NCI-H1694 (cell line): ENCODE measurements at regions not wholly inside any gene's neighbourhood (a gene's known extent, or its start where the extent isn't known, plus 50 kb on each side); places are given as distances from the start of the nearest gene placed in this dataset.
"Not testable (repeated sequence)": the region's sequence is repeated elsewhere in the genome, so short reads cannot be mapped to it uniquely, and the experiment has no call there.

ENCODE experiments used
- DNase-seq: peaks from one replicate; lab custom pipeline; 2025; lab: John Stamatoyannopoulos, UW

DNA sequence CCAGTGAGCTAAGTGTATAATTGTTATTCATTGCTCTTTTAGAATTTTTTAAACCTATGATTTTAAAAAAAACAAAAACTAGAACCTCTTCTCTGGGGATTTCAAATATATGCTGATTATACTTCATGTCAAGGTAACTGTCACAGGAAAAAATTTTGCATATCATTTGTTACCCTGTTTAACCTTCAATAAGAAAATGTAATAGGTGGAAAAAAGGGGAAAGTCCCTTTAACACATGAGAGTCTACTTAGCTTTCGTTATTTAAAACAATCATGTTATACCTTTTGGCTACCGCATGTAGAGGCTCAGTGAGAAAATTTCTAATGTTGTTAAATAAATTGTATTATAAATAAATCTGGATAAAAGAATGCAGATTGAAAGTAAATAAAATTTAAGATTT, 190.1 kb upstream of the AKR1E2 start:
- no peak for DNase-seq

GRCh38 chr10:4635388-4635787, 190.6 kb upstream of the AKR1E2 start:
- no peak for DNase-seq

DNA sequence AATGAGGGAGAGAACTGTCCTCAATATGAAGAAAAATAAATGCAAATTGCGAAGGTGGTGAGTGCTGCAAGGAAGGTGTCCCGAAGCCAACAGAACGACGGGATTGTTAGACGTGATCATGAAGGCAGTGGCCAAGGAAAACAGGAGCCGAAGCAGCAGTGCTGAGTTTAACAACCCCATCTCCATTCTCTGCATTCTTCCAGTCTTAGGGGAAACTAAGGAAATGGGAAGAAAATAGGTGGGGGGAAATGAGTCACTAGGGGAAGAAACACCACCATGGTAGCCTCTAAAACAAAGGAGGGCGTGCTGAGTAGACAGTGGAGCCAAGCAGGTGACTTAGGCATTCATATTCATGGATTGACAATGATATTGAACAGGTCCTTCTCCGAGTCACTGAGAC, 192.2 kb upstream of the AKR1E2 start:
- DNase-seq: no peak

DNA sequence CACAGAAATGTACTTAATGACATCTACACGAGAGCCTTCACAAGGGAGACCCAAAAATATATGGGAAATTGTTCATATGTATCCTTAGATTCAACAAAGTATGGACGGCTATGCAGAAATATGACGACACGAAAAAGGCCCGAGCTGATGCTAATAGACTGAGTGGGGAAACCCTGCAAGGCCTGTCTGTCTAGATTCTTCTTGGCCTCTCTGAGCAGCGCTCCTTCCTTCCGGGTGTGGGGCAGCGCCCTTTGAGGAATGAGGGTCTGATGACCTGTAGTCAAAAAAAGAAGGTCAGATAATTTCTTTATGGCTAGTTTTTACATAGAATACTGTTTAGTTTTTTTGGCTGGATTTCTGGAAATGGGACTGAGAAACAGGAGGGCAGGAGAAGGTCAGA, 192.8 kb upstream of the AKR1E2 start:
- no peak for DNase-seq

DNA sequence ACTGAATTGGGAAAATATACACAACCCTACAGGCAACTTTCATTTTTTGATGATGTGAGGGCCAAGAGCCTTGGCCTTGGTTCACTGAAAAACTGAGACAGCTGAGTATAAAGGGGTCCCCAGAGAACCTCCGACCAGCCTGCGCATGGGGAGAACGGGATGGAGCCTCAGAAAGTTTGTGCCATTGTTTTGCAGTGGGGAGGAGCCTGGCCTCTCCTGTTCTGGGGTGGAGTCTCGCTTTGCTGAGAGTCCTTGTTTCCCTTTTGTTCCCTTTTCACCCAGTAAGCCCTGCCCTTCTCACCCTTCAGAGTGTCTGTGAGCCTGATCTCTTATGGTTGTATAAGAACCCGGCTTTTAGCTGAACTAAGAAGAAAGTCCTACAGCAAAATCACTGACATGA, 193.2 kb upstream of the AKR1E2 start:
- no peak for DNase-seq

DNA sequence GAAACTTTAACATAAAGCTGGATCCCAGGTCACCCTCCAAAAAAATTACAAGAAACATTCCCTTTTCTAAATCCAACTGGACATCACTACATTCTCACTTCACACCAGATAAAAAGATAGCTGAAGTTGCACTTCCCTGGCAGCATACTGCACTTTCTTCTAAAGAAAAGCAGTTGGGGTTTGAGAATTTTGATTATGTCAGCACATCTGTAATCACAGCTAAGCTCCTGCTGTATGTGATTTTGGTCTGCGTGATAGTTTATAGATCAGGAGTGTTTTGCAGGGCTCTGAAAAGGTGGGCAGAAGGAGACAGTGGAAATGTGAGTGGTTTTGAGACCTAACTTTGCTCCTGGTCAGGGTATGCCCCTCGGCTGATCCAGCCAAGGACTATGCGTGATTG, 199.1 kb upstream of the AKR1E2 start:
- no peak for DNase-seq

GRCh38 chr10:4623757-4624420, 202.1 kb upstream of the AKR1E2 start:
- DNase-seq: no peak

DNA sequence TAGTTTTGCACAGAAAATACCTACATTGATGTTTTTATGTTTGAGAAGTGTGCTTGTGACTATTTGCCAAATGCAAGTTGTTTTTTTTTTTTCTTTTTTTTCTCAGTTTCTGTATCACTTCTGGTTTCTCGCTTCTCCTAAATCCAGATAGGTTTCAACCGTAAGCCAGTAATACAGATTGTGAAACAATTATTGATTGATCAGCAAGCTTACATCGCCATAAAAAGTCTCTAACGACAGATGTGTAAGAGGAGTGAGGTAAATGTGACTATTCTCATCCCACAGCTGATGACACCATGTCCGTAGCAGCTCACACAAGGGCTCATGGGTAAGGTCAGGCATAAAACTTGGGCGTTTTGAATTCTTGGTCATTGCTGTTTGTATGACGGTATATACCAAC, 202.8 kb upstream of the AKR1E2 start:
- DNase-seq: no peak

GRCh38 chr10:4622384-4622783, 203.6 kb upstream of the AKR1E2 start:
- no peak for DNase-seq

GRCh38 chr10:4617589-4617988, 208.4 kb upstream of the AKR1E2 start:
- no peak for DNase-seq

GRCh38 chr10:4615042-4615441, 211.0 kb upstream of the AKR1E2 start:
- no peak for DNase-seq

- no peak for DNase-seq
Observed at GRCh38 chr10:4609251-4609650, 216.8 kb upstream of the AKR1E2 start.

DNA sequence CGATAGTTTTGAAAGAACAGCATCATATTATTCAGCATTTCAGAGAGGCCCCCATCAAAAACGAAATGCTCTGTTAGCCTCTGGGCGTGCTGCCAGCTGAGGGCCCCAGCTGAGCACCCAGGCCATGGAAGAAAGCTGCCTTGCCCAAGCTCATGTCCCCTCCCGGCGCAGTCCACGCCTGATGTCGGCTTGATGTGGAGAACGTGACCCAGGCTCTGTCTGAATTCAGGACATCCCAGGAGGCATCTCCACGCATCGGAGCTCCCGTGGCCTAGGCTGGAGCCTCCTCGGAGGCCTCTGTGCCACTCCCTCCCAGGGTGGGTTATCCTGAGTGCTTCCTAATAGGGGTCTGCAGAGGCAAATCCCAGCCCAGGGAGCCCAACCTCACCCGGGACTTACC, 218.3 kb upstream of the AKR1E2 start:
- no peak for DNase-seq

DNA sequence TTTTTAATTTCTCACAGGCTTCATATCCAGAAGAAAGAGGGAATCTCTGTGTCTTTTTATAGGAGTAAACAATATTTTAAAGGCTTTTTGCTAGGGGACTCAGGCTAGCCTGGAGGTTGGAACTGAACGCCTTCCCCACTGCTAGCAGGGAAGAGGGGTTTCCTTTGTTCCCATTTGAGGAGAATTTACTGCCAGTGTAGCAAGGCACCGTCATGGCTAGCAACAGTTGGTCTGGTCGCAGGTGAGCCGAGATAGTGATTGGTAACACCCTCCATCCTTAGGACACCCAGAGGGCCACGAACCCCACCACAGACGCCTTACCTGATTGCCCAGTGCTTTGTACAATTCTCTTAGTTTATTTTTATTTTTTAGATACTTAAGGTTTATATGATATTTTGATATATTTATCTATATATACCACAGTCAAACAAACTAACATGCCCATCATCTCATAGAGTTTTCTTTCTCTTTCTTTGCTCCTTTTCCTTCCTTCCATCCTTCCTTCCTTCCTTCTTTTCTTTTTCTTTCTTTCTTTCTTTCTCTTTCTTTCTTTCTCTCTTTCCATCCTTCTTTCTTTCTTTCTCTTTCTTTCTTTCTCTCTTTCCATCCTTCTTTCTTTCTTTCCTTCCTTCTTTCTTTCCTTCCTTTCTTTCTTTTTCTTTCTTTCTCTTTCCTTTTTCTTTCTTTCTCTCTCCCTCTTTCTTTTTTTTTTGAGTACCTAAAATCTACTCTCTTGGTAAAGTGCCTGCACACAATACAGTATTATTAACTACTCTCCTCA, 219.0 kb upstream of the AKR1E2 start:
- DNase-seq: no peak

- no peak for DNase-seq
Observed at GRCh38 chr10:4602764-4603491, 223.1 kb upstream of the AKR1E2 start.

GRCh38 chr10:4599471-4599870, 226.5 kb upstream of the AKR1E2 start:
- DNase-seq: no peak

DNA sequence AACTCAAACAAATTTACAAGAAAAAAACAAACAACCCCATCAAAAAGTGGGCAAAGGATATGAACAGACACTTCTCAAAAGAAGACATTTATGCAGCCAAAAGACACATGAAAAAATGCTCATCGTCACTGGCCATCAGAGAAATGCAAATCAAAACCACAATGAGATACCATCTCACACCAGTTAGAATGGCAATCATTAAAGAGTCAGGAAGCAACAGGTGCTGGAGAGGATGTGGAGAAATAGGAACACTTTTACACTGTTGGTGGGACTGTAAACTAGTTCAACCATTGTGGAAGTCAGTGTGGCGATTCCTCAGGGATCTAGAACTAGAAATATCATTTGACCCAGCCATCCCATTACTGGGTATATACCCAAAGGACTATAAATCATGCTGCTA, 228.1 kb upstream of the AKR1E2 start:
- DNase-seq: not testable (repeated sequence)

DNA sequence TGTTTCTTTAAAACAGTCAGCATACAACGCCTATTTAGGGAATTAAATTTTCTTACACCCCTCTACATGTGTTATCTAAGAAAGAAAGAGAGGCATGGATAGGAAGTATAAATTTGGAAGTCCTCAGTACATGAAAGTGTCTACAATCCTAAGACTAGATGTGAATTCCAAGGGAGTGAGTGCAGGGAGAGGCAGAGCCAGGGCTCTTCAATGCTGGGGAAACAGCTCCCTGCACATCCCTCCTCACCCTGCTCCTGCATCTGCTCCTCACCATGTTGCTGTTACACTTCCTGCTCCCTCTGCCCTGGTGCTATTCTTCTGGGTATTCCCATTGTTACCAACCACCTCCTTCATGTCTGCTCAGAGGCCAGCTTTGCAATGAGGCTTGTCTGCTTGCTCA, 229.1 kb upstream of the AKR1E2 start:
- DNase-seq: no peak

DNA sequence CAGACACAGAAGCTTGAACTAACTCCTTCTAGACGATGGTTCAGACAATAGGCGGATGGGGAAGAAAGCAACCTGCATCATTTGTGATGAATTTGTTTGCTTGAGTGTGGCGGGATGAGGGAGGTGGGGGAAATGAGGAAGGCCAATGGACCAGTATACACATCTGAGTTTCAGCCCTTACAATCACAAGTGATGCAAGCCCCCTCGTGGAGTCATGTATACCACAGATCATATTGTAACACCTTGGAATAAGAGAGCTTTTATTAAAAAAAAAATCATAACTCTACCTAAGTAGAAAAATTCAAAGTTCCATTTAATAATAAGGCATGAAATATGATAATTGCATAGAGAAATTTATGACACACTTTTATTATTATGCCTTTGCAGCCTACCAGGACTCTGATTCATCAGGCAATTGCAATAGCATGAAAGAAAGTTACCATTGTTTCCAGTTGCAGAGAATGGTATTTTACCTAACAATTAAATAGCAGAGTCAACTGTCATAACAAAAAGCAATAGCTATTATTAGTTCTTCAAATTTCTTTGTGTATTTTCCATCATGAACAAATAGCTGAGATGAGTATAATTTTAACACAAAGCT, 230.2 kb upstream of the AKR1E2 start:
- no peak for DNase-seq

- DNase-seq: no peak
Observed at GRCh38 chr10:4590807-4591206, 235.2 kb upstream of the AKR1E2 start.

DNA sequence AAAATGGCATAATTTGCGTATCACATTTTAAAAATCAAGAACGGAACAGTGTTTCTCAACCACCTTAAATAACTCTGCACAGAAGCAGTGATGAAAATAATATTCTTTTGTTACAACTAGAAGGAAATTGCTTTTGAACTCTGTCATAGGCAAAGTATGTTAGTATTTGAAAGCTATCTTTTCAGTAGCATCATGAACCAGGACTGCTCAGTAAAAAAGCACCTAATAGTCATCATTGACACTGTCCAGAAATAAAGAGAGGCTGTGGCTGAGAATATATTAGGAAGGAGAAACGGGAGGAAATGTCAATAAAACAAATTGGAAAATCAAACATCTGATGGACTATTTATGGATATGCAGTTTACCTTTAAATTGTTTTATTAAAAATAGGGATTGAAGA, 237.2 kb upstream of the AKR1E2 start:
- DNase-seq: no peak

GRCh38 chr10:4587466-4587865, 238.5 kb upstream of the AKR1E2 start:
- DNase-seq: no peak

DNA sequence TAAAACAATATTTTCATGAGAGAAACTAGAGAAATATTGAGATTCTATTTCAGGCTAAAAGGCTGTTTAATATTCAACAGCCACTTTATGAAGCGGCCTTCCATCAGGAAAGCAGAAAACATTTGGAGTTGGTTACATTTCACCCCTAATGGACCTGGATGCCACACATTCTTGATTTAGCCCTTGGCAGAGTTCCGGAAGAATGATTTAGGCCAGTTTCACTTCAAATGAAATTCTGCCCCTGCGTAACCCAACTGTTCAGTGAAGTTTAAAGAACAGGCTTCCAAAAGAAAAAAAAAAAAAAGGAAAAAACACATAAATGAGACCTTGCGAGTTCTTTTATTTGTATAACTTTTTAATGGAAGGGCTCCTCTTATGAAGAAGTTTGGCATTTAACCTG, 239.2 kb upstream of the AKR1E2 start:
- DNase-seq: no peak
